GM12873 (cell line): ENCODE measurements at regions not wholly inside any gene's neighbourhood (a gene's known extent, or its start where the extent isn't known, plus 50 kb on each side); places are given as distances from the start of the nearest gene placed in this dataset.

Experiments used
- CTCF ChIP-seq: IDR thresholded peaks from 2 replicates; pipeline ENCODE4 v1.5.1; 2012; ENCODE audit warnings: low read depth, mild to moderate bottlenecking, moderate library complexity, low read length, control low read depth; ENCODE audit not compliant: insufficient read depth; ENCODE audit errors: missing control alignments

GRCh38 chr2:21396252-21396651 is 272.5 kb downstream of the TDRD15 start:
- TF ChIP-seq CTCF: no peak

GRCh38 chr2:21401022-21401698 is 277.4 kb downstream of the TDRD15 start:
- no peak for TF ChIP-seq CTCF

GRCh38 chr2:21404137-21404536 is 280.4 kb downstream of the TDRD15 start:
- TF ChIP-seq CTCF: no peak

- TF ChIP-seq CTCF: no peak
Measured at GRCh38 chr2:21404827-21405625, 281.3 kb downstream of the TDRD15 start.

- TF ChIP-seq CTCF: no peak
Measured at GRCh38 chr2:21406386-21406785, 282.6 kb downstream of the TDRD15 start.

- no peak for TF ChIP-seq CTCF
Measured at GRCh38 chr2:21406911-21407310, 283.1 kb downstream of the TDRD15 start.

- no peak for TF ChIP-seq CTCF
Measured at GRCh38 chr2:21407851-21408250, 284.1 kb downstream of the TDRD15 start.
